ENCODE measurements at regions not wholly inside any gene's neighbourhood (a gene's known extent, or its start where the extent isn't known, plus 50 kb on each side); places are given as distances from the start of the nearest gene placed in this dataset.

GRCh38 chr10:45071043-45071813 is 70.5 kb downstream of the ZNF22 start:
- no peak for TF ChIP-seq CTCF (IDR thresholded peaks at IDR 0.05; ENCODE audit: low read depth, low read length, missing control alignments)
- DNase-seq (ENCODE audit: extremely low read depth, low read depth): no peak
- no peak overlapping the region for H3K4me3 ChIP-seq (replicated peaks; ENCODE audit: low read depth, low read length)

- H3K4me3 ChIP-seq (replicated peaks; ENCODE audit: low read depth, low read length): no peak overlapping the region
- no peak for TF ChIP-seq CTCF (IDR thresholded peaks at IDR 0.05; ENCODE audit: low read depth, low read length, missing control alignments)
- DNase-seq (ENCODE audit: extremely low read depth, low read depth): no peak
These were observed 74.5 kb downstream of the ZNF22 start for GRCh38 chr10:45075216-45075615.

- H3K4me3 ChIP-seq (replicated peaks; ENCODE audit: low read depth, low read length): no peak overlapping the region
- no peak for DNase-seq (ENCODE audit: extremely low read depth, low read depth)
- TF ChIP-seq CTCF (IDR thresholded peaks at IDR 0.05; ENCODE audit: low read depth, low read length, missing control alignments): no peak
These were observed 75.2 kb downstream of the ZNF22 start for GRCh38 chr10:45075826-45076380.

GRCh38 chr10:45076891-45077290 is 76.2 kb downstream of the ZNF22 start:
- no peak for DNase-seq (ENCODE audit: extremely low read depth, low read depth)
- H3K4me3 ChIP-seq (replicated peaks; ENCODE audit: low read depth, low read length): no peak overlapping the region
- no peak for TF ChIP-seq CTCF (IDR thresholded peaks at IDR 0.05; ENCODE audit: low read depth, low read length, missing control alignments)

GRCh38 chr10:45080331-45080730 is 79.6 kb downstream of the ZNF22 start:
- no peak for TF ChIP-seq CTCF (IDR thresholded peaks at IDR 0.05; ENCODE audit: low read depth, low read length, missing control alignments)
- no peak for DNase-seq (ENCODE audit: extremely low read depth, low read depth)
- no peak overlapping the region for H3K4me3 ChIP-seq (replicated peaks; ENCODE audit: low read depth, low read length)

GRCh38 chr10:45082176-45082575 is 81.5 kb downstream of the ZNF22 start:
- TF ChIP-seq CTCF (IDR thresholded peaks at IDR 0.05; ENCODE audit: low read depth, low read length, missing control alignments): no peak
- H3K4me3 ChIP-seq (replicated peaks; ENCODE audit: low read depth, low read length): no peak overlapping the region
- DNase-seq (ENCODE audit: extremely low read depth, low read depth): no peak

Measured in HFF-Myc (cell line).